Chondrocyte (in vitro differentiated cells): ENCODE measurements at regions not wholly inside any gene's neighbourhood (a gene's known extent, or its start where the extent isn't known, plus 50 kb on each side); places are given as distances from the start of the nearest gene placed in this dataset.
"Not testable (repeated sequence)": the region's sequence is repeated elsewhere in the genome, so short reads cannot be mapped to it uniquely, and the experiment has no call there.

Experiments used
- DNase-seq: peaks from one replicate; pipeline ENCODE4 v3.0.0; 2021; ENCODE audit warnings: mixed read lengths, low spot score
- H3K27ac Mint-ChIP-seq: one replicate; pipeline ENCODE4 v1.8.0; 2021; ENCODE audit warnings: mild to moderate bottlenecking, moderate library complexity, mixed read lengths; ENCODE audit not compliant: unreplicated experiment
- H3K27me3 Mint-ChIP-seq: 2 replicates; pipeline ENCODE4 v1.8.0; 2021; ENCODE audit warnings: low read depth, mixed read lengths
- H3K36me3 Mint-ChIP-seq: 2 replicates; pipeline ENCODE4 v1.8.0; 2021; ENCODE audit warnings: low read depth, mixed read lengths
- H3K4me1 Mint-ChIP-seq: 2 replicates; pipeline ENCODE4 v1.8.0; 2021; ENCODE audit warnings: low read depth, mild to moderate bottlenecking, mixed read lengths
- H3K4me3 Mint-ChIP-seq: one replicate; pipeline ENCODE4 v1.8.0; 2021; ENCODE audit warnings: mild to moderate bottlenecking, moderate library complexity, mixed read lengths; ENCODE audit not compliant: unreplicated experiment
- H3K9me3 Mint-ChIP-seq: 2 replicates; pipeline ENCODE4 v1.8.0; 2021; ENCODE audit warnings: low read depth, mixed read lengths
- TF ChIP-seq, protein P1 (sequence below): fragments of 200-600 bp; sonication (generic); IDR thresholded peaks from 2 replicates; pipeline ENCODE4 v1.5.0; 2021; ENCODE audit warnings: antibody characterized with exemption, mild to moderate bottlenecking, moderate library complexity

DNA sequence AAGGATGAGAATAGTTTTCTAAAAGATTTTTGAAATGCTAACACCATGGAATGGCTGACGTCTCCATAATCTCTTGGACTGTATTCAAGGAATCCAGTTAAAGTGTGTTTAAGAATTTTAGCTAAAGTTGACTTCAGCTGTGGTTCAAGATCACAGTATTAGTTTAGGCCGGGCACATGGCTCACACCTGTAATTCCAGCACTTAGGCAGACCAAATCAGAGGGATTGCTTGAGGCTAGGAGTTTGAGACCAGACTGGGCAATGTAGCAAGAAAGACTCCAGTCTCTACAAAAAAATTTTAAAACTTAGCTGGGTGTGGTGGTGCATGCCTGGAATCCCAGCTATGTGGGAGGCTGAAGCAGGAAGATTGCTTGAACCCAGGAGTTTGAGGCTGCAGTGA lies 68.2 kb downstream of the RFPL4B start:
- H3K4me1 Mint-ChIP-seq, result peaks cover 3% of the 10 kb centered on the region
- no peak overlapping the region for H3K27ac Mint-ChIP-seq
- H3K27me3 Mint-ChIP-seq, result no peaks in the 10 kb centered on the region
- no peak overlapping the region for H3K4me3 Mint-ChIP-seq
- H3K36me3 Mint-ChIP-seq, result no peaks in the 10 kb centered on the region
- TF ChIP-seq, protein P1, sequence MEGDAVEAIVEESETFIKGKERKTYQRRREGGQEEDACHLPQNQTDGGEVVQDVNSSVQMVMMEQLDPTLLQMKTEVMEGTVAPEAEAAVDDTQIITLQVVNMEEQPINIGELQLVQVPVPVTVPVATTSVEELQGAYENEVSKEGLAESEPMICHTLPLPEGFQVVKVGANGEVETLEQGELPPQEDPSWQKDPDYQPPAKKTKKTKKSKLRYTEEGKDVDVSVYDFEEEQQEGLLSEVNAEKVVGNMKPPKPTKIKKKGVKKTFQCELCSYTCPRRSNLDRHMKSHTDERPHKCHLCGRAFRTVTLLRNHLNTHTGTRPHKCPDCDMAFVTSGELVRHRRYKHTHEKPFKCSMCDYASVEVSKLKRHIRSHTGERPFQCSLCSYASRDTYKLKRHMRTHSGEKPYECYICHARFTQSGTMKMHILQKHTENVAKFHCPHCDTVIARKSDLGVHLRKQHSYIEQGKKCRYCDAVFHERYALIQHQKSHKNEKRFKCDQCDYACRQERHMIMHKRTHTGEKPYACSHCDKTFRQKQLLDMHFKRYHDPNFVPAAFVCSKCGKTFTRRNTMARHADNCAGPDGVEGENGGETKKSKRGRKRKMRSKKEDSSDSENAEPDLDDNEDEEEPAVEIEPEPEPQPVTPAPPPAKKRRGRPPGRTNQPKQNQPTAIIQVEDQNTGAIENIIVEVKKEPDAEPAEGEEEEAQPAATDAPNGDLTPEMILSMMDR, result no peak
- DNase-seq, result no peak
- H3K9me3 Mint-ChIP-seq, result peaks cover 15% of the 10 kb centered on the region

DNA sequence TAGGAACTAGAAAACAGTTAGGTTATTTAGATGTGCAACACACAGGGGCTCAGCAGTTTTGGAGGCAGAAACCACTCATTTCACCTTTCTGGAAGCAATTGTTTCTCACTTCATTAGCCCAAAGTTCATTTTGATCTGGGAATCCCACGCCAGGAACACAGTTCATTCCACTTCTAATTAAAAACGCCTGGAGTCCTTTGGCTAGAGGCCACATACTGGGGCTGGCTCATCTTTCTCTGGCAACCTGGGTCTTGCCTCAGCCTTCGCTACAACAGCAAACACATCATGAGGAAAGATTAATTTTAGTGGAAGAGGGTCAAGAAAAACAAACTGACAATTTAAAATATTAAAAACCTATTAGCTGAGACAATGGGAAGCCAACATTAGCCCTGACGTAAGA lies 69.7 kb downstream of the RFPL4B start:
- no peaks in the 10 kb centered on the region for H3K36me3 Mint-ChIP-seq
- H3K27ac Mint-ChIP-seq, result no peak overlapping the region
- H3K27me3 Mint-ChIP-seq, result no peaks in the 10 kb centered on the region
- TF ChIP-seq, protein P1, result no peak
- H3K4me1 Mint-ChIP-seq, result peaks cover 3% of the 10 kb centered on the region
- no peak overlapping the region for H3K4me3 Mint-ChIP-seq
- H3K9me3 Mint-ChIP-seq, result peaks cover 15% of the 10 kb centered on the region
- DNase-seq, result no peak

DNA sequence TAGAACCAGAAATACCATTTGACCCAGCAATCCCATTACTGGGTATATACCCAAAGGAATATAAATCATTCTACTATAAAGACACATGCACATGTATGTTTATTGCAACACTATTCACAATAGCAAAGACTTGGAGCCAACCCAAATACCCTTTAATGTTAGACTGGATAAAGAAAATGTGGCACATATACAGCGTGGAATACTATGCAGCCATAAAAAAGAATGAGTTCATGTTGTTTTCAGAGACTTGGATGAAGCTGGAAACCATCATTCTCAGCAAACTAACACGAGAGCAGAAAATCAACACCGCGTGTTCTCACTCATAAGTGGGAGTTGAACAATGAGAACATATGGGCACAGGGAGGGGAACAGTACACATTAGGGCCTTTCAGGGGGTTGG lies 79.9 kb downstream of the RFPL4B start:
- peaks cover 25% of the 10 kb centered on the region for H3K9me3 Mint-ChIP-seq
- not testable (repeated sequence) for DNase-seq, H3K27ac Mint-ChIP-seq, H3K27me3 Mint-ChIP-seq, H3K4me3 Mint-ChIP-seq, H3K36me3 Mint-ChIP-seq, H3K4me1 Mint-ChIP-seq

DNA sequence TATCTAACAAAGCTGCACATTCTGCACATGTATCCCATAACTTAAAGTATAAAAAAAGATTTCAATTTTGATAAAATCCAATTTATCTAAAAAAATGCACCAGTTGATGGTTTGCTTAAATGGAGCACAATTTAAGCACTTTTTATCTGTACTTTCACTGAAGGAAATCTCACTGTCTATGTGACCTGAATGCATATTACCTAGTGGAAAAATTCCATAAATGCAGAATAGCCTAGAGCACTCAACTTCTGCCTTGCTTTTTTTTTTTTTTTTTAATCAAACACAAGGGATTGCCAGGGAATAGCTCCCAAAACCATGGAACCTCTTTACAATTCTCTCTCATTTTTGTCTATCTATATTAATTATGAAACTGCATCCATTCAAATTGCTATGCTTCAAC lies 80.4 kb downstream of the RFPL4B start:
- no peak for DNase-seq
- Mint-ChIP-seq H3K36me3 (peaks cover 8% of the 10 kb centered on the region), H3K27ac (no peak overlapping the region), H3K4me3 (no peak overlapping the region), H3K9me3 (peaks cover 25% of the 10 kb centered on the region), H3K4me1 (no peaks in the 10 kb centered on the region), H3K27me3 (no peaks in the 10 kb centered on the region)
- TF ChIP-seq, protein P1, result no peak

DNA sequence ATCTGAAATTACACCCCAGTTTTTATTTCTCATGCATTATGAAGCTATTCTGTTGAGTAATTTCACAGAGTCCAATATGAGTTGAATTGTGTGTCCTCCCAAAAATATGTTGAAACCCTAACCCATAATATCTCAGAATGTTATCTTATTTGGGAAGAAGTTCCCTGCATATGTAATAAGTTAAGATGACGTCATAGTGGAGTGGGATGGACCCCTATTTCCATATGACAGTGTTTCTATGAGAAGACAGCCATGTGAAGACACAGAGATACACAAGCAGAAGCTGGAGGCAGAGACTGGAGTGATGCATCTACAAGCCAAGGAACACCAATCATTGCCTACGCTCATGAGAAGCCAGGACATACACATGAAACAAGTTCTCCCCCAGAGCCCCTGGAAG lies 81.3 kb downstream of the RFPL4B start:
- H3K4me3 Mint-ChIP-seq, result no peak overlapping the region
- H3K4me1 Mint-ChIP-seq, result peaks cover 3% of the 10 kb centered on the region
- H3K27me3 Mint-ChIP-seq, result no peaks in the 10 kb centered on the region
- peaks cover 24% of the 10 kb centered on the region for H3K9me3 Mint-ChIP-seq
- DNase-seq, result no peak
- H3K27ac Mint-ChIP-seq, result no peak overlapping the region
- TF ChIP-seq, protein P1, result no peak
- H3K36me3 Mint-ChIP-seq, result peaks cover 8% of the 10 kb centered on the region

DNA sequence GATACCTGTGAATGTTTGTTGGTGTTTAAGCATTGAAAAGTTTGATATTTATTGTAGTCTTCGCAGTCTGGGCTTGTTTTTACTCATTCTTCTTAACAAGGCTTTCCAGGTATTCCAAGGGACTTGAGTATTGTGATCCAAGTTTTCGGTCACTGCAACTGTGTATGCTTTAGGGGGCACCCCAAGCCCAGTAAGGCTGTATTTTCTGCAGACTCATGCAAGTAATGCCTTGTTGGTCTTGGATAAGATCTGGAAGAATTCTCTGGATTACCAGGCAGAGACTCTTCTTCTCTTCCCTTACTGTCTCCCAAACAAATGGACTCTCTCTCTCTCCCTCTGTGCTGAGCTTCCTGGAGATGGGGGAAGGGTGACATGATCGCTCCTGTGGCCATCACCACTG lies 82.1 kb downstream of the RFPL4B start:
- TF ChIP-seq, protein P1, result peak; percentile 61
- peaks cover 3% of the 10 kb centered on the region for H3K4me1 Mint-ChIP-seq
- H3K4me3 Mint-ChIP-seq, result no peak overlapping the region
- H3K27ac Mint-ChIP-seq, result no peak overlapping the region
- H3K27me3 Mint-ChIP-seq, result no peaks in the 10 kb centered on the region
- H3K36me3 Mint-ChIP-seq, result peaks cover 2% of the 10 kb centered on the region
- H3K9me3 Mint-ChIP-seq, result peaks cover 18% of the 10 kb centered on the region
- DNase-seq, result no peak
